IMR-90 (cell line): ENCODE measurements at regions not wholly inside any gene's neighbourhood (a gene's known extent, or its start where the extent isn't known, plus 50 kb on each side); places are given as distances from the start of the nearest gene placed in this dataset.

ENCODE experiments used
- ATAC-seq: fragments of 200-7000 bp; cut with Tn5 transposase; 2 replicates; pipeline ENCODE4 v1.9.1; 2020; ENCODE audit warnings: low read depth, mild to moderate bottlenecking, moderate library complexity
- BruUV-seq: library from RNA; stranded (reverse); fragments of 400-500 nt; replicated peaks from 2 replicates; lab custom pipeline; 2021; lab: Mats Ljungman, UMichigan
- CTCF ChIA-PET: fragments of 300-600 bp; formaldehyde crosslinking; extraction: SDS; loops from one replicate; lab custom pipeline; 2021; ENCODE audit warnings: antibody characterized with exemption; lab: Yijun Ruan, JAX
- POLR2A ChIA-PET: fragments of 300-600 bp; sonication (Branson Sonifier 250); formaldehyde crosslinking; loops from one replicate; lab custom pipeline; 2022; ENCODE audit warnings: antibody characterized with exemption; ENCODE audit not compliant: unreplicated experiment; lab: Charles Lee
- DNase-seq: peaks from one replicate; pipeline ENCODE4 v3.0.0; 2013
- H2AFZ ChIP-seq: replicated peaks from 2 replicates; pipeline ENCODE3; 2013; ENCODE audit warnings: low read length, mild to moderate bottlenecking; ENCODE audit not compliant: poor library complexity
- H2AK5ac ChIP-seq: 2 replicates; pipeline ENCODE4 v1.6.1; 2013; ENCODE audit warnings: low read depth, low read length, inconsistent platforms
- H2AK9ac ChIP-seq: replicated peaks from 2 replicates; pipeline ENCODE3; 2013; ENCODE audit warnings: mild to moderate bottlenecking, low read depth, low read length, moderate library complexity; ENCODE audit not compliant: poor library complexity
- H2BK120ac ChIP-seq: 2 replicates; pipeline ENCODE4 v1.6.1; 2013; ENCODE audit warnings: low read depth, low read length, inconsistent platforms
- H2BK15ac ChIP-seq: 3 replicates; pipeline ENCODE4 v1.6.1; 2013; ENCODE audit warnings: low read depth, low read length, inconsistent platforms
- H2BK20ac ChIP-seq: 2 replicates; pipeline ENCODE4 v1.6.1; 2013; ENCODE audit warnings: low read depth, mild to moderate bottlenecking, inconsistent platforms, low read length, moderate library complexity
- H2BK5ac ChIP-seq: 2 replicates; pipeline ENCODE4 v1.6.1; 2013; ENCODE audit warnings: mild to moderate bottlenecking, low read depth, low read length, inconsistent platforms; ENCODE audit not compliant: poor library complexity, severe bottlenecking
- H3K14ac ChIP-seq: replicated peaks from 2 replicates; pipeline ENCODE4 v1.6.1; 2013; ENCODE audit warnings: low read depth, low read length, inconsistent platforms
- H3K18ac ChIP-seq: 2 replicates; pipeline ENCODE4 v1.6.1; 2013; ENCODE audit warnings: low read depth, low read length, control low read depth
- H3K23ac ChIP-seq: 2 replicates; pipeline ENCODE4 v1.6.1; 2013; ENCODE audit warnings: low read depth, low read length, inconsistent platforms
- H3K27ac ChIP-seq: 2 replicates; pipeline ENCODE4 v1.5.1; 2013; ENCODE audit warnings: mild to moderate bottlenecking, control low read depth, low read length; ENCODE audit not compliant: insufficient read depth
- H3K27me3 ChIP-seq: 2 replicates; pipeline ENCODE4 v1.6.1; 2013; ENCODE audit warnings: low read length; ENCODE audit not compliant: control insufficient read depth, insufficient read depth
- H3K36me3 ChIP-seq: 2 replicates; pipeline ENCODE4 v1.6.1; 2013; ENCODE audit warnings: low read length, mixed read lengths; ENCODE audit not compliant: control insufficient read depth, insufficient read depth
- H3K4ac ChIP-seq: 2 replicates; pipeline ENCODE4 v1.6.1; 2013; ENCODE audit warnings: low read depth, low read length, inconsistent platforms
- H3K4me1 ChIP-seq: 2 replicates; pipeline ENCODE4 v1.6.1; 2013; ENCODE audit warnings: low read length, mixed read lengths; ENCODE audit not compliant: control insufficient read depth, insufficient read depth
- H3K4me2 ChIP-seq: 2 replicates; pipeline ENCODE4 v1.6.1; 2013; ENCODE audit warnings: low read depth, mild to moderate bottlenecking, control low read depth, low read length, moderate library complexity
- H3K4me3 ChIP-seq: 2 replicates; pipeline ENCODE4 v1.5.1; 2013; ENCODE audit warnings: low read depth, mild to moderate bottlenecking, control low read depth, low read length, moderate library complexity; ENCODE audit not compliant: insufficient read depth
- H3K56ac ChIP-seq: 2 replicates; pipeline ENCODE4 v1.6.1; 2013; ENCODE audit warnings: low read length, inconsistent platforms; ENCODE audit not compliant: insufficient read depth; ENCODE audit errors: extremely low read depth
- H3K79me1 ChIP-seq, 2 experiments: 2 replicates each; pipeline ENCODE4 v1.6.1; 2013; ENCODE audit warnings: low read length in 2 of 2, inconsistent platforms in 1 of 2, low read depth in 1 of 2
- H3K9ac ChIP-seq: 2 replicates; pipeline ENCODE4 v1.6.1; 2013; ENCODE audit warnings: low read depth, low read length, control low read depth
- H3K9me1 ChIP-seq: 2 replicates; pipeline ENCODE4 v1.6.1; 2013; ENCODE audit warnings: low read length, inconsistent platforms; ENCODE audit not compliant: insufficient read depth
- H3K9me3 ChIP-seq: 2 replicates; pipeline ENCODE4 v1.6.1; 2013; ENCODE audit warnings: low read length; ENCODE audit not compliant: control insufficient read depth, insufficient read depth
- H4K20me1 ChIP-seq: 2 replicates; pipeline ENCODE4 v1.6.1; 2013; ENCODE audit warnings: low read length, inconsistent platforms; ENCODE audit not compliant: insufficient read depth
- H4K5ac ChIP-seq: 2 replicates; pipeline ENCODE4 v1.6.1; 2013; ENCODE audit warnings: mild to moderate bottlenecking, low read depth, low read length, control low read depth
- H4K8ac ChIP-seq, 2 experiments: 2 replicates each; pipeline ENCODE4 v1.6.1; 2013; ENCODE audit warnings: low read depth in 2 of 2, low read length in 2 of 2, control low read depth in 1 of 2, inconsistent platforms in 1 of 2
- H4K91ac ChIP-seq: 2 replicates; pipeline ENCODE4 v1.6.1; 2013; ENCODE audit warnings: low read depth, low read length, inconsistent platforms; ENCODE audit not compliant: insufficient read depth
- BHLHE40 ChIP-seq: fragments of 150-350 bp; IDR thresholded peaks from 2 replicates; pipeline ENCODE4 v1.6.1; 2016; ENCODE audit warnings: mild to moderate bottlenecking, low read depth, low read length
- CEBPB ChIP-seq: IDR thresholded peaks from 2 replicates; pipeline ENCODE4 v1.6.1; 2012; ENCODE audit warnings: low read depth, low read length, improper control_type of control experiment
- MAZ ChIP-seq: IDR thresholded peaks from 2 replicates; pipeline ENCODE4 v1.6.1; 2012; ENCODE audit warnings: low read depth, mild to moderate bottlenecking, low read length, improper control_type of control experiment, moderate library complexity, borderline replicate concordance
- NFE2L2 ChIP-seq: fragments of 150-350 bp; IDR thresholded peaks from 2 replicates; pipeline ENCODE4 v1.6.1; 2016; ENCODE audit warnings: low read depth, mild to moderate bottlenecking, low read length
- RCOR1 ChIP-seq: IDR thresholded peaks from 2 replicates; pipeline ENCODE4 v1.6.1; 2012; ENCODE audit warnings: mild to moderate bottlenecking, low read length, improper control_type of control experiment; ENCODE audit not compliant: insufficient replicate concordance
- WGBS, 2 experiments: methylation state at CpG; one replicate each; pipeline versions ENCODE4 v1.1.5 to v1.1.7; 2013; ENCODE audit warnings: missing lambda C conversion rate in 2 of 2; ENCODE audit not compliant: insufficient read length in 1 of 2; ENCODE audit errors: extremely low coverage in 2 of 2; 5-methylcytosine and 5-hydroxymethylcytosine counted together
- dilution Hi-C: fragments of 300-500 bp; cut with HindIII; formaldehyde crosslinking; loops from one replicate; pipeline ENCODE4 v1.14.3; 2018; ENCODE audit warnings: low sequenced_read_pairs; ENCODE audit not compliant: unreplicated experiment
- in situ Hi-C: fragments of 300-500 bp; cut with MboI; formaldehyde crosslinking; loops from 3 replicates; pipeline ENCODE4 v1.14.3; 2019; ENCODE audit warnings: low sequenced_read_pairs, inconsistent platforms, mixed read lengths
- intact Hi-C: fragments of 100-400 bp; cut with micrococcal nuclease; formaldehyde crosslinking; loops from 2 replicates; pipeline ENCODE4 v1.10.0; 2022

DNA sequence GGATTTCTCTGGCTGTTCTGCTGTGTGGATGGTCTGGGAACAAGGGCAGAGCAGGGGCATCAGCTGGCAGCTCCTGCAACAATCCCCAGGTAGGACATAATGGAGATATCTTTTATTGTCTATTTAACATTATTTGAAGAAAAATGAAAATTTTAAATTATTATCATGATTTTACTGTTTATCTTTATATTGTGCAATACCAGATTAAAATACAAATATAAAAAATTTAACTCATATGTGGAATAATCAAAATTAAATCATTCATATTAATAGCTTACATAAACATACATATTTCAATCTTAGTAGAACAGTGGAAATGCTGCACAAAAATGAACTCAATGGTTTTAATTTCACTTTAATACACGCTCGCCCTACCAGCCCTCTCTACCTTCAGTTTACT is 70.6 kb upstream of the FAM110C start:
- Histone ChIP-seq H3K9ac (no peak overlapping the region), H3K36me3 (no peaks in the 10 kb centered on the region), H3K9me1 (no peaks in the 10 kb centered on the region), H4K91ac (no peak overlapping the region), H3K9me3 (peaks cover 24% of the 10 kb centered on the region), H2BK20ac (no peak overlapping the region), H3K56ac (no peak overlapping the region), H3K4ac (no peak overlapping the region), H3K18ac (no peak overlapping the region), H2BK120ac (no peak overlapping the region), H2AK9ac (no peak overlapping the region), H2BK15ac (no peak overlapping the region), H2AFZ (no peak overlapping the region), H2AK5ac (no peak overlapping the region), H3K23ac (no peak overlapping the region), H3K79me1 (no peaks in the 10 kb centered on the region), H3K14ac (no peak overlapping the region), H3K27ac (no peak overlapping the region), H2BK5ac (no peak overlapping the region), H3K4me2 (no peak overlapping the region), H4K8ac (no peak overlapping the region), H4K5ac (no peak overlapping the region), H3K4me1 (no peaks in the 10 kb centered on the region), H3K4me3 (no peak overlapping the region), H4K20me1 (no peaks in the 10 kb centered on the region), H3K27me3 (no peaks in the 10 kb centered on the region)
- TF ChIP-seq BHLHE40 (no peak), CEBPB (no peak), MAZ (no peak), NFE2L2 (no peak), RCOR1 (no peak)
- intact Hi-C loops, result no loop called here
- in situ Hi-C loops, result no loop called here
- no TSS peak for BruUV-seq
- dilution Hi-C loops, result no loop called here
- WGBS, 2 experiments, result no CpG with 5 or more reads among the region's 2 CpGs
- ATAC-seq (no peak), DNase-seq (no peak)
- ChIA-PET CTCF (no interaction called here), POLR2A (no interaction called here)
